ENCODE measurements at regions not wholly inside any gene's neighbourhood (a gene's known extent, or its start where the extent isn't known, plus 50 kb on each side); places are given as distances from the start of the nearest gene placed in this dataset.

GRCh38 chrX:42241421-42241820 lies 318.1 kb upstream of the CASK start (continued):
- TF ChIP-seq REST (IDR thresholded peaks at IDR 0.05) (no peak), SP1 (IDR thresholded peaks at IDR 0.05) (no peak), NR2F2 (IDR thresholded peaks at IDR 0.05) (no peak), HNF4G (IDR thresholded peaks at IDR 0.05) (no peak), RAD21 (IDR thresholded peaks at IDR 0.05) (no peak), FOXA1 (IDR thresholded peaks at IDR 0.05) (no peak), JUND (IDR thresholded peaks at IDR 0.05) (no peak), HNF4A (conservative IDR thresholded peaks at IDR 0.05) (no peak), GABPA (IDR thresholded peaks at IDR 0.05 in 1 of 2, conservative IDR thresholded peaks at IDR 0.05 in 1 of 2) (no peak)
- TF ChIP-seq, protein P1, sequence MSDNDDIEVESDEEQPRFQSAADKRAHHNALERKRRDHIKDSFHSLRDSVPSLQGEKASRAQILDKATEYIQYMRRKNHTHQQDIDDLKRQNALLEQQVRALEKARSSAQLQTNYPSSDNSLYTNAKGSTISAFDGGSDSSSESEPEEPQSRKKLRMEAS (IDR thresholded peaks at IDR 0.05): no peak

DNA sequence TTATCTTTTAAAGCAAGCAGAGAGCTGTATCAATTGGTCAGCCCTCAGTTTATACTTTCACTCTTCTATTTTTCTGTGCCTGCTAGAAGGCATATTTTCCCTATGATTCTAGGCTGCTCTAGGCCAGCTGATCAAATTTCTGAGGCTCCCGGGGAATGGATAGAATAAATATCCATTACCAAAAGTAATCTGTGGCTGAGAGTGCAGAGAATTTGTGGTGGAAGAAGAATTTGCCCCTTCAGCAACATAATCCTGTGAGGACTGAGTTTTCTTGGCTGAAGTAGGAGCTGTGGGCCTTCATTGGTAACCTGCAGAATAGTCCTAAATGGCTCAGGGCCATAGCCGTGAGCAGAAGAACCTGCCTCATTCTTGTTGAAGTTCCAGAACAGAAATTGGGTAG lies 314.6 kb upstream of the CASK start:
- no peak for DNase-seq (ENCODE audit: low spot score)
- Histone ChIP-seq H3K27me3 (ENCODE audit: control insufficient read depth in 4 of 4, insufficient read depth in 4 of 4, low read length in 3 of 4) (peaks cover 0 to 2% (median 0%) of the 10 kb centered on the region in 4 donors), H3K27ac (ENCODE audit: low read depth in 1 of 2, low read length in 2 of 2) (no peak overlapping the region), H3K36me3 (ENCODE audit: control insufficient read depth in 4 of 4, insufficient read depth in 3 of 4, low read depth in 1 of 4, low read length in 3 of 4) (no peaks in the 10 kb centered on the region), H3K9me3 (ENCODE audit: control insufficient read depth in 4 of 4, low read length in 3 of 4) (no peaks in the 10 kb centered on the region), H3K4me1 (ENCODE audit: control insufficient read depth in 4 of 4, insufficient read depth in 4 of 4, low read length in 3 of 4) (no peaks in the 10 kb centered on the region), H3K4me3 (ENCODE audit: low read depth in 1 of 3, low read length in 3 of 3) (no peak overlapping the region), H3K9ac (ENCODE audit: low read depth in 1 of 2, low read length in 2 of 2) (no peak overlapping the region)
- TF ChIP-seq NR2F2 (IDR thresholded peaks at IDR 0.05): no peak
- 94% methylated on average over 2 of the region's 2 CpGs for WGBS

- TF ChIP-seq, protein P1 (IDR thresholded peaks at IDR 0.05): no peak
- TF ChIP-seq RXRA (IDR thresholded peaks at IDR 0.05): no peak
- TF ChIP-seq HNF4A (conservative IDR thresholded peaks at IDR 0.05): no peak
- TF ChIP-seq TAF1 (conservative IDR thresholded peaks at IDR 0.05): no peak
- TF ChIP-seq JUND (IDR thresholded peaks at IDR 0.05): no peak
- TF ChIP-seq NR2F2 (IDR thresholded peaks at IDR 0.05): no peak
- TF ChIP-seq FOXA2 (IDR thresholded peaks at IDR 0.05): no peak
- TF ChIP-seq FOXA1 (IDR thresholded peaks at IDR 0.05): no peak
- TF ChIP-seq, protein P2, sequence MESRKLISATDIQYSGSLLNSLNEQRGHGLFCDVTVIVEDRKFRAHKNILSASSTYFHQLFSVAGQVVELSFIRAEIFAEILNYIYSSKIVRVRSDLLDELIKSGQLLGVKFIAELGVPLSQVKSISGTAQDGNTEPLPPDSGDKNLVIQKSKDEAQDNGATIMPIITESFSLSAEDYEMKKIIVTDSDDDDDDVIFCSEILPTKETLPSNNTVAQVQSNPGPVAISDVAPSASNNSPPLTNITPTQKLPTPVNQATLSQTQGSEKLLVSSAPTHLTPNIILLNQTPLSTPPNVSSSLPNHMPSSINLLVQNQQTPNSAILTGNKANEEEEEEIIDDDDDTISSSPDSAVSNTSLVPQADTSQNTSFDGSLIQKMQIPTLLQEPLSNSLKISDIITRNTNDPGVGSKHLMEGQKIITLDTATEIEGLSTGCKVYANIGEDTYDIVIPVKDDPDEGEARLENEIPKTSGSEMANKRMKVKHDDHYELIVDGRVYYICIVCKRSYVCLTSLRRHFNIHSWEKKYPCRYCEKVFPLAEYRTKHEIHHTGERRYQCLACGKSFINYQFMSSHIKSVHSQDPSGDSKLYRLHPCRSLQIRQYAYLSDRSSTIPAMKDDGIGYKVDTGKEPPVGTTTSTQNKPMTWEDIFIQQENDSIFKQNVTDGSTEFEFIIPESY (IDR thresholded peaks at IDR 0.05): no peak
- no peak for TF ChIP-seq GABPA (IDR thresholded peaks at IDR 0.05 in 1 of 2, conservative IDR thresholded peaks at IDR 0.05 in 1 of 2)
- TF ChIP-seq EGR1 (IDR thresholded peaks at IDR 0.05; ENCODE audit: low read depth in 2 of 2): no peak
- TF ChIP-seq, protein P3, sequence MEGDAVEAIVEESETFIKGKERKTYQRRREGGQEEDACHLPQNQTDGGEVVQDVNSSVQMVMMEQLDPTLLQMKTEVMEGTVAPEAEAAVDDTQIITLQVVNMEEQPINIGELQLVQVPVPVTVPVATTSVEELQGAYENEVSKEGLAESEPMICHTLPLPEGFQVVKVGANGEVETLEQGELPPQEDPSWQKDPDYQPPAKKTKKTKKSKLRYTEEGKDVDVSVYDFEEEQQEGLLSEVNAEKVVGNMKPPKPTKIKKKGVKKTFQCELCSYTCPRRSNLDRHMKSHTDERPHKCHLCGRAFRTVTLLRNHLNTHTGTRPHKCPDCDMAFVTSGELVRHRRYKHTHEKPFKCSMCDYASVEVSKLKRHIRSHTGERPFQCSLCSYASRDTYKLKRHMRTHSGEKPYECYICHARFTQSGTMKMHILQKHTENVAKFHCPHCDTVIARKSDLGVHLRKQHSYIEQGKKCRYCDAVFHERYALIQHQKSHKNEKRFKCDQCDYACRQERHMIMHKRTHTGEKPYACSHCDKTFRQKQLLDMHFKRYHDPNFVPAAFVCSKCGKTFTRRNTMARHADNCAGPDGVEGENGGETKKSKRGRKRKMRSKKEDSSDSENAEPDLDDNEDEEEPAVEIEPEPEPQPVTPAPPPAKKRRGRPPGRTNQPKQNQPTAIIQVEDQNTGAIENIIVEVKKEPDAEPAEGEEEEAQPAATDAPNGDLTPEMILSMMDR (IDR thresholded peaks at IDR 0.05; ENCODE audit: low read depth, low read length, missing input control): no peak
- TF ChIP-seq SP1 (IDR thresholded peaks at IDR 0.05): no peak
- TF ChIP-seq RAD21 (IDR thresholded peaks at IDR 0.05): no peak
- no peak for TF ChIP-seq HNF4G (IDR thresholded peaks at IDR 0.05)
- Histone ChIP-seq H3K4me1 (ENCODE audit: control insufficient read depth in 4 of 4, insufficient read depth in 4 of 4, low read length in 3 of 4) (no peaks in the 10 kb centered on the region), H3K27ac (ENCODE audit: low read depth in 1 of 2, low read length in 2 of 2) (no peak overlapping the region), H3K36me3 (ENCODE audit: control insufficient read depth in 4 of 4, insufficient read depth in 3 of 4, low read depth in 1 of 4, low read length in 3 of 4) (no peaks in the 10 kb centered on the region), H3K27me3 (ENCODE audit: control insufficient read depth in 4 of 4, insufficient read depth in 4 of 4, low read length in 3 of 4) (no peaks in the 10 kb centered on the region), H3K4me3 (ENCODE audit: low read depth in 1 of 3, low read length in 3 of 3) (no peak overlapping the region), H3K9ac (ENCODE audit: low read depth in 1 of 2, low read length in 2 of 2) (no peak overlapping the region), H3K9me3 (ENCODE audit: control insufficient read depth in 4 of 4, low read length in 3 of 4) (peaks cover 0 to 3% (median 0%) of the 10 kb centered on the region in 4 donors)
- no peak for DNase-seq (ENCODE audit: low spot score)
- 94% methylated on average over 2 of the region's 2 CpGs for WGBS
Measured at GRCh38 chrX:42229533-42229932, 306.2 kb upstream of the CASK start.
